GM12878 (cell line): ENCODE measurements at regions not wholly inside any gene's neighbourhood (a gene's known extent, or its start where the extent isn't known, plus 50 kb on each side); places are given as distances from the start of the nearest gene placed in this dataset.

ENCODE experiments used
- ATAC-seq: fragments of 200-7000 bp; cut with Tn5 transposase; 3 replicates; pipeline ENCODE4 v1.9.1; 2020; ENCODE audit warnings: mild to moderate bottlenecking, moderate library complexity
- BruUV-seq: library from RNA; stranded (reverse); fragments of 400-500 nt; replicated peaks from 2 replicates; lab custom pipeline; 2021; lab: Mats Ljungman, UMichigan
- CTCF ChIA-PET: fragments of 300-600 bp; sonication (Branson Sonifier 250); formaldehyde crosslinking; extraction: SDS; loops from one replicate; lab custom pipeline; 2021; ENCODE audit warnings: inconsistent platforms; lab: Yijun Ruan, JAX
- POLR2A ChIA-PET: fragments of 350-600 bp; formaldehyde crosslinking; extraction: SDS; loops from one replicate; lab custom pipeline; 2021; ENCODE audit warnings: inconsistent platforms; lab: Charles Lee
- RAD21 ChIA-PET: fragments of 300-600 bp; sonication (Branson Sonifier 250); formaldehyde crosslinking; loops from one replicate; lab custom pipeline; 2023; ENCODE audit warnings: antibody characterized with exemption; ENCODE audit not compliant: unreplicated experiment; lab: Charles Lee
- SMC1A ChIA-PET: fragments of 300-600 bp; sonication (Branson Sonifier 250); formaldehyde crosslinking; loops from one replicate; lab custom pipeline; 2023; ENCODE audit not compliant: unreplicated experiment, uncharacterized antibody; lab: Charles Lee
- DNase-seq: peaks from one replicate; pipeline ENCODE4 v3.0.0-alpha.2; 2011; ENCODE audit warnings: low read depth, low spot score
- FAIRE-seq: peaks from 3 replicates; lab custom pipeline; 2011; peaks lifted over from hg19 to GRCh38; lab: Jason Lieb, UNC
- H2AFZ ChIP-seq: 2 replicates; pipeline ENCODE4 v1.6.0; 2011; ENCODE audit warnings: low read depth, low read length, control low read depth; ENCODE audit not compliant: control insufficient read depth
- H3K27ac ChIP-seq: 2 replicates; pipeline ENCODE4 v1.5.1; 2011; ENCODE audit warnings: control low read depth; ENCODE audit not compliant: control insufficient read depth, insufficient read depth
- H3K27me3 ChIP-seq, 2 experiments: replicated peaks in 1 of 2; 2 replicates each; pipeline versions ENCODE4 v1.6.0 to v1.6.1; 2011; ENCODE audit warnings: low read length in 1 of 2; ENCODE audit not compliant: control insufficient read depth in 2 of 2, insufficient read depth in 2 of 2
- H3K36me3 ChIP-seq, 2 experiments: 2 replicates each; pipeline ENCODE4 v1.5.1; 2011; ENCODE audit warnings: low read length in 1 of 2; ENCODE audit not compliant: control insufficient read depth in 2 of 2, insufficient read depth in 2 of 2
- H3K4me1 ChIP-seq: 2 replicates; pipeline ENCODE4 v1.6.1; 2011; ENCODE audit warnings: mild to moderate bottlenecking, low read length, moderate library complexity, mixed read lengths; ENCODE audit not compliant: control insufficient read depth, insufficient read depth
- H3K4me2 ChIP-seq: 2 replicates; pipeline ENCODE4 v1.6.0; 2011; ENCODE audit warnings: control low read depth; ENCODE audit not compliant: control insufficient read depth, insufficient read depth
- H3K4me3 ChIP-seq: fragments of 200-600 bp; sonication (generic); 2 replicates; pipeline ENCODE4 v1.5.1; 2016
- H3K79me2 ChIP-seq: 2 replicates; pipeline ENCODE4 v1.6.0; 2011; ENCODE audit warnings: low read length; ENCODE audit not compliant: control insufficient read depth, insufficient read depth
- H3K9ac ChIP-seq: 2 replicates; pipeline ENCODE4 v1.8.0; 2011; ENCODE audit warnings: low read length, control low read depth, mixed read lengths; ENCODE audit not compliant: control insufficient read depth, insufficient read depth
- H3K9me3 ChIP-seq: replicated peaks from 3 replicates; pipeline ENCODE4 v1.5.1; 2011; ENCODE audit warnings: mild to moderate bottlenecking, low read length; ENCODE audit not compliant: control insufficient read depth, insufficient read depth
- H4K20me1 ChIP-seq: 2 replicates; pipeline ENCODE4 v1.6.0; 2011; ENCODE audit not compliant: control insufficient read depth, insufficient read depth
- EP300 ChIP-seq, 2 experiments: fragments of 150-350 bp in 1 of 2; IDR thresholded peaks; 2 replicates each; pipeline ENCODE4 v1.6.1; 2011 to 2012; ENCODE audit warnings: low read depth in 2 of 2, low read length in 2 of 2, borderline replicate concordance in 1 of 2, improper control_type of control experiment in 1 of 2, inconsistent platforms in 1 of 2; ENCODE audit not compliant: control insufficient read depth in 1 of 2
- GABPA ChIP-seq: IDR thresholded peaks from 2 replicates; pipeline ENCODE4 v1.6.1; 2014; ENCODE audit warnings: antibody characterized with exemption, low read depth, mild to moderate bottlenecking, inconsistent platforms
- MTA2 ChIP-seq: fragments of 450-650 bp; IDR thresholded peaks from 2 replicates; pipeline ENCODE4 v1.6.1; 2016; ENCODE audit warnings: low read depth, mild to moderate bottlenecking, moderate library complexity
- RFX5 ChIP-seq: IDR thresholded peaks from 2 replicates; pipeline ENCODE4 v1.6.1; 2011; ENCODE audit warnings: low read depth, low read length, improper control_type of control experiment
- SPI1 ChIP-seq: IDR thresholded peaks from 2 replicates; pipeline ENCODE4 v1.6.1; 2011; ENCODE audit warnings: low read depth, mild to moderate bottlenecking, low read length, moderate library complexity, borderline replicate concordance; ENCODE audit not compliant: insufficient read depth
- TCF3 ChIP-seq: IDR thresholded peaks from 2 replicates; pipeline ENCODE4 v1.6.1; 2012; ENCODE audit warnings: low read depth, mild to moderate bottlenecking, low read length, borderline replicate concordance; ENCODE audit not compliant: insufficient read depth
- TCF7 ChIP-seq: IDR thresholded peaks from 2 replicates; pipeline ENCODE4 v1.6.1; 2014; ENCODE audit warnings: antibody characterized with exemption, borderline replicate concordance
- WGBS: methylation state at CpG from one replicate; pipeline ENCODE4 v1.1.6; 2016; ENCODE audit warnings: low lambda C conversion rate; ENCODE audit not compliant: insufficient replicate concordance, insufficient coverage; ENCODE audit errors: missing lambda C conversion rate; 5-methylcytosine and 5-hydroxymethylcytosine counted together
- in situ Hi-C: fragments of 300-500 bp; cut with MboI; formaldehyde crosslinking; loops from 9 replicates; pipeline ENCODE4 v1.14.3; 2018; ENCODE audit warnings: mixed read lengths
- intact Hi-C: fragments of 100-400 bp; cut with micrococcal nuclease; formaldehyde crosslinking; loops from one replicate; pipeline ENCODE4 v1.14.2; 2022; ENCODE audit not compliant: unreplicated experiment

DNA sequence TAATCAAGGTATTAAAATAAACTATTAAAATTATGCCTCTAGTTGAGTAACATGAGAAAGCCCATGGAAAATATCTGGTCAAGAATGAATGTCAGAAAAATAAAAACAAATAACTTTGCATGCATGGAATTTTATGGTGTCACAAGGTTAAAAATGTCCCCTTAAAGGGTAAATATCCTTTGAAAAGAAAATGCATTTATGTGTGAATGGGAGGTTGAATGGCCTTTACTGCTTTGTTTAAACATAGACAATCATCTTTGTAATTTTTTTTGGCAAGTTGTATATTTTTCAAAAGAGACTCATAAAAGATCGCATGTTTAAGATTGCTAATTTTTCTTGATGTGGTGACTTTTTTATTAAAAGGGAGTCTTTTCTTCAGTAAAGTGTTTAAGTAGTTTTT lies 564.2 kb downstream of the NR2F2 start:
- Histone ChIP-seq H3K9me3 (no peaks in the 10 kb centered on the region), H3K27ac (no peak overlapping the region), H3K27me3 (no peaks in the 10 kb centered on the region), H2AFZ (no peak overlapping the region), H3K4me1 (no peaks in the 10 kb centered on the region), H3K36me3 (no peaks in the 10 kb centered on the region)
- SMC1A ChIA-PET, result interaction anchor here (0.5 kb wide), 1 partner anchor 1243 kb away, joined by 3 read pairs; no protein-coding TSS in a partner anchor
- no peak for ATAC-seq
- TF ChIP-seq SPI1 (no peak), EP300 (IDR thresholded peaks at IDR 0.05; ENCODE audit: borderline replicate concordance in 1 of 2, control insufficient read depth in 1 of 2, low read depth in 2 of 2, low read length in 2 of 2) (no peak), TCF7 (no peak)
- TF ChIP-seq, all 136 proteins: peak for 0
- CTCF ChIA-PET, result no interaction called here
- Histone ChIP-seq H3K9ac (no peak overlapping the region), H3K79me2 (no peaks in the 10 kb centered on the region), H4K20me1 (no peaks in the 10 kb centered on the region), H3K4me2 (no peak overlapping the region), H3K4me3 (no peak overlapping the region)
- BruUV-seq, result no TSS peak
- FAIRE-seq (no peak), DNase-seq (no peak)
- WGBS, result 96% methylated on average over 1 of the region's 1 CpG
- RAD21 ChIA-PET, result no interaction called here
- POLR2A ChIA-PET, result no interaction called here
- in situ Hi-C loops, result no loop called here
- intact Hi-C loops, result loop anchor here (5.0 to 10.0 kb wide), 3 partner anchors 340 to 567 kb away; no protein-coding TSS in a partner anchor

DNA sequence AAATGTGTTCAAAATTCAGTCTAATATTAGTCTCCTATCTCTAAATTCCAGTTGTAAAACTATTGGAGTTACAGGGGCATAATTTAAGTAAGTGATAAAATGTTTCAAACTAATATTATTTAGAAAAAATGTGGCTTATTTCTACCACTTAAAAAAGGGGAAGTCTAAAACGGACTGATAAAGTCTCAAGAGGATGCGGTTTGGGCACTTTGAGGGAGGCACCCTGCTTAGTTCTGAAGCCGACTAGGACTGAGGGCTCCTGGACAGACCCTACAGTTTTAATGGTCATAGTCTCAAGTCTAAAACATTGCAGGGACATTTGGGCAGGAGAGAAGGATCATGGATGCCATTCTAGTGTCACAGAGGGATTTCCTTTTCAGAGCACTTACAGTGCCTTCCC lies 566.3 kb downstream of the NR2F2 start:
- WGBS, result 0% methylated on average over 3 of the region's 3 CpGs
- no peak overlapping the region for H3K4me3 ChIP-seq
- ChIA-PET POLR2A (no interaction called here), SMC1A (interaction anchor here (0.6 to 1.8 kb wide), 7 partner anchors 9 to 312 kb away, joined by 3 to 5 read pairs (median 3); no protein-coding TSS in a partner anchor), CTCF (interaction anchor here (1.1 to 1.7 kb wide), 6 partner anchors 8 to 568 kb away, joined by 3 to 6 read pairs (median 5); no protein-coding TSS in a partner anchor), RAD21 (interaction anchor here (0.9 to 2.3 kb wide), 5 partner anchors 9 to 570 kb away, joined by 3 to 5 read pairs (median 3); no protein-coding TSS in a partner anchor)
- in situ Hi-C loops, result no loop called here
- H3K27ac ChIP-seq, result no peak overlapping the region
- no peaks in the 10 kb centered on the region for H3K27me3 ChIP-seq
- H3K79me2 ChIP-seq, result no peaks in the 10 kb centered on the region
- FAIRE-seq (no peak), ATAC-seq (peak; percentile 88), DNase-seq (no peak)
- no peak overlapping the region for H2AFZ ChIP-seq
- intact Hi-C loops, result loop anchor here (10.0 kb wide), 1 partner anchor 338 kb away; no protein-coding TSS in a partner anchor
- no peak for TF ChIP-seq RFX5
- no peak for TF ChIP-seq TCF3
- peak; percentile 15; the same call in 1 of the 2 replicates for TF ChIP-seq MTA2
- TF ChIP-seq SPI1, result peak; percentile 74; the same call in 1 of the 2 replicates
- no peak for TF ChIP-seq GABPA
- no peak overlapping the region for H3K4me2 ChIP-seq
- H4K20me1 ChIP-seq, result no peaks in the 10 kb centered on the region
- no peaks in the 10 kb centered on the region for H3K9me3 ChIP-seq
- no peak overlapping the region for H3K9ac ChIP-seq
- H3K4me1 ChIP-seq, result no peaks in the 10 kb centered on the region
- H3K36me3 ChIP-seq, result no peaks in the 10 kb centered on the region
- BruUV-seq, result no TSS peak
